ENCODE measurements at regions not wholly inside any gene's neighbourhood (a gene's known extent, or its start where the extent isn't known, plus 50 kb on each side); places are given as distances from the start of the nearest gene placed in this dataset.
"Not testable (repeated sequence)": the region's sequence is repeated elsewhere in the genome, so short reads cannot be mapped to it uniquely, and the experiment has no call there.

GRCh38 chr13:22889376-22889775 is 291.4 kb upstream of the SGCG start:
- TF ChIP-seq CTCF (IDR thresholded peaks at IDR 0.05); TCF7L2 (IDR thresholded peaks at IDR 0.05; ENCODE audit: low read depth, low read length); SIN3A (IDR thresholded peaks at IDR 0.05; ENCODE audit: borderline replicate concordance, insufficient read depth, low read depth, low read length): not testable (repeated sequence)
- TF ChIP-seq, protein P1, sequence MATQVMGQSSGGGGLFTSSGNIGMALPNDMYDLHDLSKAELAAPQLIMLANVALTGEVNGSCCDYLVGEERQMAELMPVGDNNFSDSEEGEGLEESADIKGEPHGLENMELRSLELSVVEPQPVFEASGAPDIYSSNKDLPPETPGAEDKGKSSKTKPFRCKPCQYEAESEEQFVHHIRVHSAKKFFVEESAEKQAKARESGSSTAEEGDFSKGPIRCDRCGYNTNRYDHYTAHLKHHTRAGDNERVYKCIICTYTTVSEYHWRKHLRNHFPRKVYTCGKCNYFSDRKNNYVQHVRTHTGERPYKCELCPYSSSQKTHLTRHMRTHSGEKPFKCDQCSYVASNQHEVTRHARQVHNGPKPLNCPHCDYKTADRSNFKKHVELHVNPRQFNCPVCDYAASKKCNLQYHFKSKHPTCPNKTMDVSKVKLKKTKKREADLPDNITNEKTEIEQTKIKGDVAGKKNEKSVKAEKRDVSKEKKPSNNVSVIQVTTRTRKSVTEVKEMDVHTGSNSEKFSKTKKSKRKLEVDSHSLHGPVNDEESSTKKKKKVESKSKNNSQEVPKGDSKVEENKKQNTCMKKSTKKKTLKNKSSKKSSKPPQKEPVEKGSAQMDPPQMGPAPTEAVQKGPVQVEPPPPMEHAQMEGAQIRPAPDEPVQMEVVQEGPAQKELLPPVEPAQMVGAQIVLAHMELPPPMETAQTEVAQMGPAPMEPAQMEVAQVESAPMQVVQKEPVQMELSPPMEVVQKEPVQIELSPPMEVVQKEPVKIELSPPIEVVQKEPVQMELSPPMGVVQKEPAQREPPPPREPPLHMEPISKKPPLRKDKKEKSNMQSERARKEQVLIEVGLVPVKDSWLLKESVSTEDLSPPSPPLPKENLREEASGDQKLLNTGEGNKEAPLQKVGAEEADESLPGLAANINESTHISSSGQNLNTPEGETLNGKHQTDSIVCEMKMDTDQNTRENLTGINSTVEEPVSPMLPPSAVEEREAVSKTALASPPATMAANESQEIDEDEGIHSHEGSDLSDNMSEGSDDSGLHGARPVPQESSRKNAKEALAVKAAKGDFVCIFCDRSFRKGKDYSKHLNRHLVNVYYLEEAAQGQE (IDR thresholded peaks at IDR 0.05; ENCODE audit: insufficient read depth in 1 of 2, low read depth in 2 of 2, low read length in 1 of 2), result not testable (repeated sequence)
